ENCODE measurements at regions not wholly inside any gene's neighbourhood (a gene's known extent, or its start where the extent isn't known, plus 50 kb on each side); places are given as distances from the start of the nearest gene placed in this dataset.

GRCh38 chr6:16816891-16817290 is 55.6 kb upstream of the ATXN1 start:
- H3K36me3 ChIP-seq (ENCODE audit: insufficient read depth, low read length) = no peaks in the 10 kb centered on the region
- no peaks in the 10 kb centered on the region for H4K20me1 ChIP-seq (ENCODE audit: insufficient read depth, low read length)
- DNase-seq (ENCODE audit: low spot score) = no peak
- no peak overlapping the region for H2AFZ ChIP-seq (ENCODE audit: low read length)
- no peaks in the 10 kb centered on the region for H3K4me1 ChIP-seq (ENCODE audit: insufficient read depth, low read length, poor library complexity, severe bottlenecking)
- CTCF ChIA-PET (ENCODE audit: unreplicated experiment) = no interaction called here
- no TSS peak for BruUV-seq (replicated peaks)
- no peaks in the 10 kb centered on the region for H3K9me2 ChIP-seq (ENCODE audit: insufficient read depth, low read length)
- H3K27ac ChIP-seq (ENCODE audit: low read depth, low read length, poor library complexity, severe bottlenecking) = no peak overlapping the region
- POLR2A ChIA-PET = interaction anchor here (0.7 to 1.0 kb wide), 2 partner anchors 39 to 191 kb away, joined by 3 read pairs; no protein-coding TSS in a partner anchor
- H3K4me3 ChIP-seq (ENCODE audit: low read depth, low read length, poor library complexity, severe bottlenecking) = no peak overlapping the region
- no peaks in the 10 kb centered on the region for H3K79me2 ChIP-seq (ENCODE audit: insufficient read depth, low read depth, low read length)
- H3K9me3 ChIP-seq (ENCODE audit: low read length) = peaks cover 8% of the 10 kb centered on the region; the same call in 1 of the 2 replicates
- intact Hi-C loops (cut with micrococcal nuclease; ENCODE audit: unreplicated experiment) = no loop called here
- no peak overlapping the region for H3K4me2 ChIP-seq (ENCODE audit: low read length)
- no peak for TF ChIP-seq CTCF (conservative IDR thresholded peaks at IDR 0.05; ENCODE audit: low read length)

GRCh38 chr6:16812993-16813392 is 51.7 kb upstream of the ATXN1 start:
- TF ChIP-seq EZH2phosphoT487 (IDR thresholded peaks at IDR 0.05; ENCODE audit: borderline replicate concordance, low read depth, low read length) (no peak), CTCF (conservative IDR thresholded peaks at IDR 0.05; ENCODE audit: low read length) (no peak)
- no peaks in the 10 kb centered on the region for H3K4me1 ChIP-seq (ENCODE audit: insufficient read depth, low read length, poor library complexity, severe bottlenecking)
- intact Hi-C loops (cut with micrococcal nuclease; ENCODE audit: unreplicated experiment) = no loop called here
- DNase-seq (ENCODE audit: low spot score) = no peak
- H3K9me2 ChIP-seq (ENCODE audit: insufficient read depth, low read length) = no peaks in the 10 kb centered on the region
- no peak overlapping the region for H2AFZ ChIP-seq (ENCODE audit: low read length)
- H3K4me3 ChIP-seq (ENCODE audit: low read depth, low read length, poor library complexity, severe bottlenecking) = no peak overlapping the region
- no peaks in the 10 kb centered on the region for H3K36me3 ChIP-seq (ENCODE audit: insufficient read depth, low read length)
- BruUV-seq (replicated peaks) = no TSS peak
- no peak overlapping the region for H3K4me2 ChIP-seq (ENCODE audit: low read length)
- no peak overlapping the region for H3K27ac ChIP-seq (ENCODE audit: low read depth, low read length, poor library complexity, severe bottlenecking)
- POLR2A ChIA-PET = no interaction called here
- H4K20me1 ChIP-seq (ENCODE audit: insufficient read depth, low read length) = no peaks in the 10 kb centered on the region
- no peaks in the 10 kb centered on the region for H3K79me2 ChIP-seq (ENCODE audit: insufficient read depth, low read depth, low read length)
- CTCF ChIA-PET (ENCODE audit: unreplicated experiment) = no interaction called here
- H3K9me3 ChIP-seq (ENCODE audit: low read length) = peaks cover 8% of the 10 kb centered on the region; the same call in 1 of the 2 replicates

GRCh38 chr6:16811277-16811979 is 50.2 kb upstream of the ATXN1 start:
- Histone ChIP-seq H3K4me1 (ENCODE audit: insufficient read depth, low read length, poor library complexity, severe bottlenecking) (no peaks in the 10 kb centered on the region), H3K9me2 (ENCODE audit: insufficient read depth, low read length) (no peaks in the 10 kb centered on the region), H3K79me2 (ENCODE audit: insufficient read depth, low read depth, low read length) (no peaks in the 10 kb centered on the region), H3K9me3 (ENCODE audit: low read length) (peaks cover 8% of the 10 kb centered on the region; the same call in 1 of the 2 replicates), H3K4me2 (ENCODE audit: low read length) (no peak overlapping the region), H3K36me3 (ENCODE audit: insufficient read depth, low read length) (no peaks in the 10 kb centered on the region), H4K20me1 (ENCODE audit: insufficient read depth, low read length) (no peaks in the 10 kb centered on the region), H3K4me3 (ENCODE audit: low read depth, low read length, poor library complexity, severe bottlenecking) (no peak overlapping the region), H2AFZ (ENCODE audit: low read length) (no peak overlapping the region), H3K27ac (ENCODE audit: low read depth, low read length, poor library complexity, severe bottlenecking) (no peak overlapping the region)
- TF ChIP-seq EZH2phosphoT487 (IDR thresholded peaks at IDR 0.05; ENCODE audit: borderline replicate concordance, low read depth, low read length) (no peak), CTCF (conservative IDR thresholded peaks at IDR 0.05; ENCODE audit: low read length) (no peak)
- intact Hi-C loops (cut with micrococcal nuclease; ENCODE audit: unreplicated experiment) = no loop called here
- BruUV-seq (replicated peaks) = no TSS peak
- no peak for DNase-seq (ENCODE audit: low spot score)
- ChIA-PET POLR2A (no interaction called here), CTCF (ENCODE audit: unreplicated experiment) (no interaction called here)
